Gastrocnemius medialis (tissue), 4 donors: ENCODE measurements at regions not wholly inside any gene's neighbourhood (a gene's known extent, or its start where the extent isn't known, plus 50 kb on each side); places are given as distances from the start of the nearest gene placed in this dataset.

ENCODE experiments used
- ATAC-seq, 2 donors: fragments of 150-250 bp; one replicate each; pipeline ENCODE4 v1.9.1; 2016
- DNase-seq, 2 donors: peaks; one replicate each; pipeline ENCODE4 v3.0.0-alpha.2; 2019
- H3K27ac ChIP-seq, 4 donors: fragments of 200-600 bp; sonication (generic); 1 replicate in 1 of 4; 2 replicates in 3 of 4; pipeline ENCODE4 v1.5.1; 2016 to 2018; ENCODE audit warnings: mild to moderate bottlenecking in 2 of 4, moderate library complexity in 1 of 4
- H3K27me3 ChIP-seq, 3 donors: fragments of 200-600 bp; sonication (generic) in 2 of 3; 1 replicate in 1 of 3; 2 replicates in 2 of 3; pipeline versions ENCODE4 v1.5.1 to v1.6.0; 2016 to 2019; ENCODE audit warnings: mild to moderate bottlenecking in 1 of 3, moderate library complexity in 1 of 3
- H3K36me3 ChIP-seq, 2 donors: fragments of 200-600 bp; sonication (generic) in 1 of 2; one replicate each; pipeline ENCODE4 v1.5.1; 2017 to 2018
- H3K4me1 ChIP-seq, 2 donors: fragments of 200-600 bp; sonication (generic) in 1 of 2; one replicate each; pipeline ENCODE4 v1.5.1; 2016 to 2017; ENCODE audit warnings: mild to moderate bottlenecking in 2 of 2
- H3K4me3 ChIP-seq, 4 donors: fragments of 200-600 bp; sonication (generic) in 3 of 4; 1 replicate in 1 of 4; 2 replicates in 3 of 4; pipeline ENCODE4 v1.5.1; 2016 to 2019; ENCODE audit warnings: mild to moderate bottlenecking in 2 of 4
- H3K9me3 ChIP-seq, 3 donors: fragments of 200-600 bp; sonication (generic) in 2 of 3; 1 replicate in 1 of 3; 2 replicates in 2 of 3; pipeline ENCODE4 v1.5.1; 2016 to 2019
- CTCF ChIP-seq, 5 experiments: fragments of 450-650 bp in 3 of 5; fragments of 200-600 bp in 2 of 5; sonication (generic) in 2 of 5; IDR thresholded peaks in 4 of 5; conservative IDR thresholded peaks in 1 of 5; 1 replicate in 4 of 5; 2 replicates in 1 of 5; pipeline ENCODE4 v1.5.1; 2016 to 2019; ENCODE audit warnings: antibody characterized with exemption in 5 of 5, mild to moderate bottlenecking in 3 of 5, moderate library complexity in 3 of 5
- POLR2A ChIP-seq, 2 donors: fragments of 450-650 bp; IDR thresholded peaks; one replicate each; pipeline ENCODE4 v1.6.1; 2017; ENCODE audit warnings: antibody characterized with exemption in 2 of 2, mild to moderate bottlenecking in 2 of 2, moderate library complexity in 2 of 2
- in situ Hi-C, 4 donors: fragments of 200-750 bp; cut with MboI; loops; one replicate each; pipeline versions ENCODE4 v1.15.0 to v1.8.0; 2017; ENCODE audit warnings: low sequenced_read_pairs in 4 of 4
- intact Hi-C: fragments of 100-400 bp; cut with DNase I; formaldehyde crosslinking; loops from one replicate; pipeline ENCODE4 v1.15.1; 2023; ENCODE audit warnings: low total_unique reads

GRCh38 chr3:109927726-109928125, 590.4 kb upstream of the DPPA4 start:
- in situ Hi-C loops: no loop called here

GRCh38 chr3:109930582-109930981, 593.2 kb upstream of the DPPA4 start:
- no peak overlapping the region for H3K4me3 ChIP-seq
- DNase-seq: no peak
- no peaks in the 10 kb centered on the region for H3K36me3 ChIP-seq
- no peaks in the 10 kb centered on the region for H3K27me3 ChIP-seq
- H3K9me3 ChIP-seq: no peaks in the 10 kb centered on the region
- no peaks in the 10 kb centered on the region for H3K4me1 ChIP-seq
- intact Hi-C loops: no loop called here
- no peak overlapping the region for H3K27ac ChIP-seq
- no peak for ATAC-seq
- TF ChIP-seq POLR2A (IDR thresholded peaks at IDR 0.05): no peak
- no peak for TF ChIP-seq CTCF (IDR thresholded peaks at IDR 0.05 in 4 of 5, conservative IDR thresholded peaks at IDR 0.05 in 1 of 5)
- in situ Hi-C loops: no loop called here

More at GRCh38 chr3:109927726-109928125, 590.4 kb upstream of the DPPA4 start:
- Histone ChIP-seq H3K27me3 (no peaks in the 10 kb centered on the region), H3K9me3 (no peaks in the 10 kb centered on the region), H3K4me3 (no peak overlapping the region), H3K27ac (no peak overlapping the region), H3K36me3 (no peaks in the 10 kb centered on the region), H3K4me1 (no peaks in the 10 kb centered on the region)
- TF ChIP-seq POLR2A (IDR thresholded peaks at IDR 0.05) (no peak), CTCF (IDR thresholded peaks at IDR 0.05 in 4 of 5, conservative IDR thresholded peaks at IDR 0.05 in 1 of 5) (no peak)
- ATAC-seq (no peak), DNase-seq (no peak)
- intact Hi-C loops: no loop called here

GRCh38 chr3:109933576-109933975, 596.2 kb upstream of the DPPA4 start:
- H3K27ac ChIP-seq: no peak overlapping the region
- peaks cover 0 to 1% (median 0%) of the 10 kb centered on the region in 3 donors for H3K9me3 ChIP-seq
- H3K36me3 ChIP-seq: no peaks in the 10 kb centered on the region
- no peak for ATAC-seq
- H3K4me1 ChIP-seq: no peaks in the 10 kb centered on the region
- in situ Hi-C loops (no loop called here), intact Hi-C loops (no loop called here)
- TF ChIP-seq CTCF (IDR thresholded peaks at IDR 0.05 in 4 of 5, conservative IDR thresholded peaks at IDR 0.05 in 1 of 5) (no peak), POLR2A (IDR thresholded peaks at IDR 0.05) (no peak)
- H3K4me3 ChIP-seq: no peak overlapping the region
- no peaks in the 10 kb centered on the region for H3K27me3 ChIP-seq
- DNase-seq: no peak

GRCh38 chr3:109939817-109940216, 602.5 kb upstream of the DPPA4 start:
- Histone ChIP-seq H3K27ac (no peak overlapping the region), H3K4me3 (no peak overlapping the region), H3K4me1 (no peaks in the 10 kb centered on the region), H3K9me3 (peaks cover 0 to 3% (median 0%) of the 10 kb centered on the region in 3 donors), H3K27me3 (no peaks in the 10 kb centered on the region), H3K36me3 (no peaks in the 10 kb centered on the region)
- TF ChIP-seq CTCF (IDR thresholded peaks at IDR 0.05 in 4 of 5, conservative IDR thresholded peaks at IDR 0.05 in 1 of 5) (no peak), POLR2A (IDR thresholded peaks at IDR 0.05) (no peak)
- in situ Hi-C loops (no loop called here), intact Hi-C loops (no loop called here)
- no peak for ATAC-seq
- no peak for DNase-seq

GRCh38 chr3:109943181-109943580, 605.8 kb upstream of the DPPA4 start:
- DNase-seq (no peak), ATAC-seq (no peak)
- H3K27ac ChIP-seq: no peak overlapping the region
- H3K9me3 ChIP-seq: peaks cover 0 to 3% (median 0%) of the 10 kb centered on the region in 3 donors
- intact Hi-C loops: no loop called here
- in situ Hi-C loops: no loop called here
- no peaks in the 10 kb centered on the region for H3K27me3 ChIP-seq
- H3K4me1 ChIP-seq: no peaks in the 10 kb centered on the region
- H3K36me3 ChIP-seq: no peaks in the 10 kb centered on the region
- TF ChIP-seq CTCF (IDR thresholded peaks at IDR 0.05 in 4 of 5, conservative IDR thresholded peaks at IDR 0.05 in 1 of 5) (no peak), POLR2A (IDR thresholded peaks at IDR 0.05) (no peak)
- H3K4me3 ChIP-seq: no peak overlapping the region
